ENCODE measurements at regions not wholly inside any gene's neighbourhood (a gene's known extent, or its start where the extent isn't known, plus 50 kb on each side); places are given as distances from the start of the nearest gene placed in this dataset.
"Not testable (repeated sequence)": the region's sequence is repeated elsewhere in the genome, so short reads cannot be mapped to it uniquely, and the experiment has no call there.

DNA sequence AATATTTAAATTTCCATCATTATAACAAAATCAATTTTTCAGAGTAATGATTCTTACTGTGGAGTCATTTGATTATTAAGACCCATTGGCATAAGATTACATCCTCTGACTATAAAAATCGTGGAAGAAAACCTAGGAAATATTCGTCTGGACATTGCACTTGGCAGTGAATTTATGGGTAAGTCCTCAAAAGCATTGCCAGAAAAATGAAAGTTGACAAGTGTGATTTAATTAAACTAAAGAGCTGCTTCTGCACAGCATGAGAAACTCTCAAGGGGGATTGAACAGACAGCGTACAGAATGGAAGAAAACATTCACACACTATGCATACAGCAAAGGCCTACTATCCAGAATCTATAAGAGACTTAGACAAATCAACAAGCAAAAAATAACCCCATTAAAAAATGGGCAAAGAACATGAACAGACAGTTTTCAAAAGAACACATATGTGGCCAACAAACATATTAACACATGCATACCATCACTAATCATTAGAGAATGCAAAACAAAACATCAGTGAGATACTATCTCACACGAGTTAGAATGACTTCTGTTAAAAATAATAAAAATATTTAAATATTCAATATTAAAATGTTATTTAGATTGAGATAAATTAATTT, 111.4 kb downstream of the CCDC74A start:
- DNase-seq (ENCODE audit: low spot score) = not testable (repeated sequence)

DNA sequence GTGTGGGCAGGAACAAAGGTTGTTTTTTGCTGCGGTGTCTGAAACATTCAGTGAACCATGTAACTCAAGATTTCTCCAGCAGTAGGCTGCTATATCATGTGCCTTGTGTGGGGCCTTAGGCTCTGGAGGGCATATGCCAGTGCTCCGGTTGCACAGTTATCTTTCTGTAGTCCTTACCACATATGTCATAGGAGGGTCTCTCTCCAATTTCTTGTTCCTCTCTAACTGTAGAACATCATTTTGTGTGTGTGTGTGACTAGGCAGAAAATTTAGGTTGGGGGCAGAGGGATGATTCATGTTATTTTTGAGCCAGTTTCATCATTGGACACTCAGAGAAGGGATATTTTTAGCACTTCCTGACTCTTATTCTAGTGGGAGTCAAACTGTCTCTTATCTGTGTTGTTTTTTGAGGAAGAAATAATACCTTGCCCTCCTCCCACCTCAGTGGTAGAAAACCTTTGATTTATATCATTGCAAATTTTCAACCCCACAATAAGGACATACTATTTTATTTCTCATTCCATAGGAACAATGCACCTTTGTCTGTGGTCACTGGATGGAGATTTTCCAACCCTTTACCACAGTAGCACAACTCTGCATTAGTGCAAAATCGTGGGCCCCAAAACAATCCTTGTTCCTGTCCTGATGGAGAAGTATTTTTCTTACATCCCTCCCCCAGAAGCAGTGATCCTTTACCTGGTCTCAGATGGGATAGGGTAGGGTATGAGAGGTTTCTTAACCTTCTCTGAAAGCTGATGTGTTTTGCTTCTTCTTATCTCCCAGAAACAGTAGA, 113.9 kb downstream of the CCDC74A start:
- no peak for DNase-seq (ENCODE audit: low spot score)

DNA sequence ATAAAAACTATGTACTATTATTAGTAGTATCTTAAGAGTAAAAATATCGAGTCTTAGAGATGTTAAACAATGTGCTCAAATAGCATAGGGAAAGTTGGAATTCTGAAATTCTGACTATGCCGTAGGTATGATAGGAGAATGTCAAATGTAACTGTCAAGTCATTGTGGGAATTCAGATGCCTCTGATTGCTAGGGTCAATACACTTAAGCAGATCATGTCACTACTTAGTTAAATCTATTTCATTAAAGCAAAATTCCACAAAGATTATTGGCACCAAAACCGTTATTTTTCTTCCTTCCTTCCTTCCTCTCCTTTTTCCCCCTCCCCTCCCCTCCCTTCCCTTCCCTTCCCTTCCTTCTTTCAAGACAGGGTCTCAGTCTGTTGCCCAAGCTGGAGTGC, 115.5 kb downstream of the CCDC74A start:
- DNase-seq (ENCODE audit: low spot score) = not testable (repeated sequence)

DNA sequence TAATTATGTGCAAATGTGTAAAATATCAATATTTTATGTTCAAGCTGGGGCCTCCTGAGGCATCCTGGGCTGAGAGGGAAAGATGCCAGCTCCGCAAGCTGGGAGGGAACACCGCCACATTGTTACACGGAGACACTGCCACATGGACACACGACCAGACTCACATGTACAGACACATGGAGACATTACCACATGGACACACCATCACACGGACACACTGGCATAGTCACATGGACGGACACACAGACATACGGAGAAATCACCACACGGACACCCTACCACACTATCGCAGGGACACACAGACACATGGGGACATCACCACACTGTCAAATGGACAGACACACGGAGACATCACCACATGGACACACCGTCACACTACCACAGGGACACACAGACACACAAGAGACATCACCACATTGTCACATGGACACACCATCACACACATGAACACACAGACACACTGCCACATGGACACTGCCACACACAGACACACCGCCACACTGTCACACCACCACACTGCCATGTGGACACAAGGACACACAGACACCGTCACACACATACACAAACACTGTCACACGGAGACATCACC, 117.6 kb downstream of the CCDC74A start:
- no peak for DNase-seq (ENCODE audit: low spot score)

DNA sequence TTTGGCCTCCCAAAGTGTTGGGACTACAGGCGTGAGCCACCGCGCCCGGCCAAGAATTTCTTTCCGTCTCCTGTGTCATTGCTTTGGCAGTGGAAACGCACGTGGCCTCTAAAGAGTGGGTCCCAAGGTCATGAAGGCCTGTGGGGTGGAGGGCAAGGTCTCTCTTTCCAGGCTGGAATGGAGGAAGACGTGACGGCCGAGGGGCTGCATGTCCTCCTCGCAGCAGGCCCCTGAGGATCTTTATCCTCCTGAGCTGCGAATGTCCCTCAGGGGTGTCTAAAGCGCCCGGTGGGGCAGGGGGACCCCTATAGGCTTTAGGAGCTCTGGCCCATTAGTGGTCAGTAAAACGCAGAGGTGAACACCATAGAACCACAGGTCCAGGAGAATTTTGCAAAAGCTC, 118.5 kb downstream of the CCDC74A start:
- not testable (repeated sequence) for DNase-seq (ENCODE audit: low spot score)

DNA sequence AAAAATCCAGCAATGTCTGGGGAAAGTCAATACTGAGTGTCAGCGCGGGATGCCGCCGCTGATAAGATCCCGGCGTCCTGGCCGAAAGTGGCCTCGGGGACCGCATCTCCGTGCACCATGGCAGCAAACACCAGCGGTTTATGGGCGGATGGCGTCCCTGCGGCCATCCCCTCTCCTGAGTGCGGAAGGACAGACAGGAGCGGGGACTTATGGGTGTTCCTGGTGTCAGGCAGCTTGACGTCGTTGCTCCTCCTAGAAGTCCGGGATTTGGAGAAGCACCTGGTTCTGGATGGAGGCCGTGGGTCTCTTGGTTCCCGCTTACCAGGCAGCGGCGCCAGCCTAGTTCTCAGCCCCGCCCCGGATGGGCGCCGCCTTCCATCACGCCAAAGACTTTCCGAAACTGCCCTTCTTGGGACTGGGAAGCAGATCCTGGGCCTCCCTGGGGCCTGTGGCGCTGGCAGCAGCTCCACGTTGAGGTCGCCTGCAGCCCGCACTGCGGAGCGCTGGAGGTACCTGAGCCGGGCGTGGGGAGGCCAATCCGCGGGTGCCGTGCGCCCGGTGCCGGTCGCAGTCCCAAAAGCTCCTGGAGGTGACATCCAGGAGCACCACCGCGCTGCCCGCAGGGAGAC, 119.1 kb downstream of the CCDC74A start:
- no peak for DNase-seq (ENCODE audit: low spot score)

DNA sequence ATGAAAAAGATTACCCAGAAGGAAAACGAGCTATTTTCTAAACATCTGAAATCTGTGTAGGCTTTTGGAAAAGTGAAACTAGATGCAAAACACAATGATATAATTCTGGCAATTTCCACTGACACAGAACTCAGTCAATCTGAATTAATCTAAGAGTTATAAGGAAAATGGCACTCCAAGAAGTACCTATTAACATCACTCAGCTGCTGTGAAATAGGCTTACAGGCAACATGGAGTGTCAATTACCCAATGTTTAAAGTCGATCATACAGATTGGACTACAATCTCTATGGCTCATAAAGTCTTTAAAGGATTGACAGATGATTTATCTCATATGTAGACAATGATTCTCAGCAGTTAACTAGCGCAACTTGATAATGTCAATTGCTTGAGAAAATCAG, 120.9 kb downstream of the CCDC74A start:
- DNase-seq (ENCODE audit: low spot score) = not testable (repeated sequence)

DNA sequence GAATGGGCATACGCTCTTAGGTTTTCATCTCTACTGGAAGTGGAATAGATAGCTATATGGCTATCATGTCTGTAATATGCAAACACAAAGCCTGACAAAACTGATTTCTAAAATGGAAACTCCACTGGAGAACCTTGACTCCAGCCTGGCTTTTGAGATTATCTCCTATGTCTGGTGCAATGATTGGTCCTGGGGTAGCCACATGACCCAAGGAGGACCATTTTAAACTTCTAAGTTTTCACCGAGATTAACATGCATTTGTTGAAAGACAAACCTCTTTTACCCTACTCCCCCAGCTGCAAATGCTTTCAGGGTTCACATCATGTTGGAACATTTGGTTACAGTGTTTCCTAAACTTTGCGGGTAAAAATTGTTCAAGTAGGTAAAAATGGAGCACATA, 124.6 kb downstream of the CCDC74A start:
- not testable (repeated sequence) for DNase-seq (ENCODE audit: low spot score)

DNA sequence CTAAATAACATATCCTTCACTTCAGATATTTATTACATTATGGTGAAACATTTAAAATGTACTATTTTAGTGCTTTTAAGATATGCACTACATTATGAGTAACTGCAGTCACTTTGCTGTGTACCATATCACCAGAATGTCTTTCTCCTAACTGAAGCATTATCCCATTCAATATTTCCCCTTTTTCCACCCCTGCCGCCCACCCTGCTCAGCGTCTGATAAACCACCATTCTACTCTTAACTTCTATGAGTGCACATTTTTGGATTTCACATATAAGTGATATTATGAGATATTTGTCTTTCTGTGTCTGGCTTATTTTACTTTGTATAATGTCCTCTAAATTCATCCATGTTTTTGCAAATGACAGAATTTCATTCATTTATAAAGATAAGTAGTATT, 126.4 kb downstream of the CCDC74A start:
- DNase-seq (ENCODE audit: low spot score) = not testable (repeated sequence)

DNA sequence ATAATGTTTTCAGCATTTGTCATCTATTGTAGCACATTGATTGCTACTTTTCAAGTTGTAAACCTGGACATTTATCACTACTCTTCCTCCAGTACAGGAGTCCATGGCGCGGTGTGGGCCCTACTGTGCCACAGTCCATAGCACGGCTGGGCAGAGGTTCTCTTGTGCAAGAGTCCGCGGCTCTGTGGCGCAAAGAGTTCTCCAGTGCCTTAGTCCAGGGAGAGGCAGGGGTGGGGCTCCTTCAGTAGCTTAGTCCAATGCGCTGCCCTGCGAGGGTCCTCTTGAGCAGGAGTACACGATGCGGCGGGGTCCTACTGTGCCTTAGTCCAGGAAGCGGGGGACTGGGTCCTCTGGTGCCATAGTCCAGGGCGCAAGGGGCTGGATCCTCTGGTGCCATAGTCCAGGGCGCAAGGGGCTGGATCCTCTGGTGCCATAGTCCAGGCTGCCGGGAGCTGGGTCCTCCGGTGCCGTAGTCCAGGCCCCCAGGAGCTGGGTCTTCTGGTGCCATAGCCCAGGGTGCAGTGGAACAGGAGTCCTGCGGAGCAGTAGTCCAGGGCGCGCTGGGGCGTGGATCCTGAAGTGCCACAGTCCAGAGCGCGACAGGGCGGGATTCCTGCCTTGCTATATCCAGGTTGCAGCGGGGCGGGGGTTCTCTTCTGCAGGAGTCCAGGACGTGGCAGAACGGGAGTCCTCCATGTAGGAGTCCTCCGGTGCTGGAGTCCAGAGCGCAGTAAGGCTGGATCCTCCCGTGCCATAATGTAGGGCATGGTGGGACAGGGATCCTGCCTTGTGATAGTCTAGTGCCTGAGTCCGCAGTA, 129.3 kb downstream of the CCDC74A start:
- no peak for DNase-seq (ENCODE audit: low spot score)

DNA sequence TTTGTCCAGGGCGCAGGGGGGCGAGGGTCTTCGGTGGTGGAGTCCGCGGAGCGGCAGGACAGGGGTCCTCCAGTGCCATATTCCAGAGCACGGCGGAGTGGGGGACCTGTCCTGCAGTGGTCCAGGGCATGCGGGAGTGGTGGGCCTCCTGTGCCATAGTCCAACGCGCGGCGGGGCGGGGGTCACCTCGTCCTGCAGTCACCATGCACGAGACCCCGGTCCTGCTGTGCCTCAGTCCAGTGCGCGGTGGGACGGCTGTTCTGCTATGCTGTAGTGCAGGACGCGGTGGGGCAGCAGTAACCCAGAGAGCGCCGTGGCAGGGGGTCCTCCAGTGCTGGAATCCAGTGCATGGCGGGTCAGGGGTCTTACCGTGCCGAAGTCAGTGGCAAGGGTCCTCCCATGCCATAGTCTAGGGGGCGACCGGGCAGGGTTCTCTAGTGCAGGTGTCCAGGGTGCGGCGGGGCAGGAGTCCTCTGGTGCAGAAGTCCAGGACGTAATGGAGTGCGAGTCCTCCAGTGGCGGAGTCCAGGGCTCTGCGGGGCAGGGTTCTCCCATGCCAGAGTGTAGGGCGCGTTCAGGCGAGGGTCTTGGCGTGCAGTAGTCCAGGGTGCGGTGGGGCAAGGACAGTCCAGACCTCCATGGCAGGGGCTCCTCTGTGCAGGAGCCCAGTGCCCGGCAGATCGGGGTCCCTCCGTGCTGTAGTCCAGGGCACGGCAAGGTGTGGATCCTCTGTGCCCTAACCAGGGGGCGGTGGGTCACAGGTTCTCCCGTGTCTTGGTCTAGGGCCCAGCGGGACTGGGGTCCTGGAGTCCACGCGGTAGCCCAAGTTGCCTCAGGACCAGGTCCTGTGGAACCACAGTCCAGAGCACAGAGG, 130.4 kb downstream of the CCDC74A start:
- no peak for DNase-seq (ENCODE audit: low spot score)

DNA sequence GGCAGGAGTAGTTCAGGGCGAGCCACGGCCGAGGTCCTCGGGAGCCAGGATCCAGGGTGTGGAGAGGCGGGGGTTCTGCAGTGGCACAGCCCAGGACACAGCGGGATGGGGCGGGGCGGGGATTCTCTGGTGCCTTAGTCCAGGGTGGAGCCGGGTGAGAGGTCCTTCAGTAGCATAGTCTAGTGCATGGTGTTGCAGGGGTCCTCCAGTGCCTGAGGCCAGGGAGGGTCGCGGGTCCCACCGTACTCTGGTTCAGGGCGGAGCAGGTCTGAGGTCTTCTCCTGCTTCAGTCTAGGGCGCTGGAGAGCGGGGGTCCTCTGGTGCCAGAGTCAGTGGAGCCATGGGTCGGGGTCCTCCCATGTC, 131.1 kb downstream of the CCDC74A start:
- DNase-seq (ENCODE audit: low spot score) = no peak

DNA sequence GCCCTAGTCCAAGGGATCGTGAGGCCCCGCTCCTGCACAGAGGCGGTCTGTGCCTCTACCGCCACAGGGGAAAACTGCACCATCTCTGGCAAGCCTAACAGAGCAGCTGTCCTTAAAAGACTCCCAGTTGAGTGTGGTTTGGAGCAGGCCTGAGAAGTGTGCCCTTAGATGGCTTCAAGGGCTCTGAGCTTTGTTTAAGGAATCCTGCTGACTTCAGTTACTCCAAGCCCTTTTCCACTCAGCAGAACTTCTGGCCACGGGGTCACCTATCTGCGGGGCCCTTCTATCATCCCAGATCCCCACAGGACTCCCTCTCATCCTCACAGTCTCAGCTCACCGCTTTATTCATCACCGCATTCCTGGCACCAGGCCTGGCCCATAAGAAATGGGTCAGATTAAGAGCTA, 131.5 kb downstream of the CCDC74A start:
- no peak for DNase-seq (ENCODE audit: low spot score)

DNA sequence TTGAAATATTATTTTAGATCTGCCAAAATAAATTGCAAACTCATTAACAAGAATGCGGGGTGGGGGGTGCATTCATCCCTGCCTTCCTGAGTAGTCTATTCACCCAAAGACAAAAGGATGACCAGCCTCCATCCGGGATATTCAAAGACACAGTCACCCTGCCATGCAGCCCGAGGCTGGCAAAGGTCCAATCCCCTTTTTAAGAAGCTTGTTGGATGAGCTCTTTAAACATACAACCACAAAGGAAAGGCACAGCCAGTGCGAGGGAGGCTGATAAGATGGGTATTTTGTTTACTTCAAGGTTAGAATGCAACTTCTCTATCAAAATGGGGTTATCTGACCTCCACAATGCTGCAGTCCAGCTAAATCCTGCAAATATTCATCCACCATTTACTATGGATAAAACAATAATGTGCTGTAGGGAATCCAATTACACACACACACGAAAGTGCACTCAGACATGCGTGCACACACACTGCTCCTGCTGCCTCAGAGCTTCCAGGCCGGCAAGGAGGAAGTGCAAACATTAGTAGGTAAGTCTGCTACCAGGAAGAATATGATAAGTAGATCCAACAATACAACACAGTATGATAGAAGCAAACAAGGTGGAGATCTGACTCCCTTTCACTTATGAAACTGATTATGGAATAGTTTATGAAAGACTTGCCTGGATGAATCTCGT, 133.6 kb downstream of the CCDC74A start:
- not testable (repeated sequence) for DNase-seq (ENCODE audit: low spot score)

DNA sequence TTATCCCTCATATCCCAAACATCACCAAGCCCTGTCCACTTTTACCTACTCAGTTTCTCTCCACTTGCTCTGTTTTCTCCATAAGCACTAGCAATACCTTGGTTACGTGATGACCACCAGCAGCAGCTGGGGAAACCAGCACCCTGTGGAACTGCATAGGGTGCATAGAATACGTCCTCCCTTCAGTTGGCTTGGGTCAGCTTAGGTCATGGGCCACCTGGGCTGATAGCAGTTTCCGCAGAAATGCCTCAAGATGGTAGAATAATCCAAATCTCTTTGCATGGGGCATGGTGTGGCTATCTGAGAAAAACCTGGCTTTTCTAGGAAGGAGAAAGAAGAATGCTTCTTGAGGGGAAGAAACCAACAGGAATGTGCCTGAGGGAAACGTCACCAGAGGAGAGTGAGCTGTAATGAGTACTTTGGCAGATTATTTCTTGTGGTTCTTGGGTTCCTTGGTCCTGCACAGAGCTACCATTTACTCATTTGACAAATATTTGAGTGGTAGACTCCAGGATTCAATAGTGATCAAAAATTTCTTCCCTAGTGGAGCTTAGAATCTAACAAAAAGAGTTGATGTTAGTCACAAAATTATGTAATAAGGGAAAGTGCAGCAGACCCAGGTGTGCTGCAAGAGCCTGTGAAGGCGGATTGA, 134.3 kb downstream of the CCDC74A start:
- DNase-seq (ENCODE audit: low spot score) = not testable (repeated sequence)

DNA sequence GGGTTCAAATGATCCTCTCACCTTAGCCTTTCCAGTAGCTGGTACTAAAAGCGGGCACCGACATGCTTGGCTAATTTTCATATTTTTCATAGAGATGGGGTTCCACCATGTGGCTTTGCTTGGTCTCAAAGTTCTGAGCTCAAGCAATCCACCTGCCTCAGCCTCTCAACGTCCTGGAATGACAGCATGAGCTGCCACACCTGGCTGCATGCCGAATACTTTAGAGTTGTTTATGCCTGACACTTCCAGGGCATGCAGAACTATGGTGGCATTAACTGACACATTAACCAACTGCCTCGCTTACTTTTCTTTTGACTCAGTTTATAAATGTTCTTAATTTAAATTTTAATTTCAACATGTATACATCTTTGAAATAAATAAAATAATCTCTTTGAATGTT, 135.8 kb downstream of the CCDC74A start:
- not testable (repeated sequence) for DNase-seq (ENCODE audit: low spot score)

DNA sequence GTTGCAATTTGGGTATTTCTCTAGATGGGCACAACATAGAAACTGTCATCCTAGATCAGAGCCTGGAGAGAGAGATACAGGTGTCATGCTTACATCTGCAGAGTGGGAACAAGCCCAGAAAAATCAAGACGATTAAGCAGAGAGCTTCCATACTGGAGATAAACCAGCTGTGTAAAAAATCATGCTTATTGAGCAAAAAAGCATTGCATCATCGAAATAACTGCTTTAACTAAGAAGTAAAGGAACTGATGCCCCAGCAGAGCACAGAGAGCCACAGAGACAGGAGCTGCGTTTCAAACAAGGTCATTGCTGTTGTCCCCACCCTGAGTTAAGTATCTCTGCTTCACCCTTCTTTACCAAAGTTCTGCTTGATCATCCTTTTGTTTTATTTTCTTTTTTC, 138.0 kb downstream of the CCDC74A start:
- DNase-seq (ENCODE audit: low spot score) = not testable (repeated sequence)

DNA sequence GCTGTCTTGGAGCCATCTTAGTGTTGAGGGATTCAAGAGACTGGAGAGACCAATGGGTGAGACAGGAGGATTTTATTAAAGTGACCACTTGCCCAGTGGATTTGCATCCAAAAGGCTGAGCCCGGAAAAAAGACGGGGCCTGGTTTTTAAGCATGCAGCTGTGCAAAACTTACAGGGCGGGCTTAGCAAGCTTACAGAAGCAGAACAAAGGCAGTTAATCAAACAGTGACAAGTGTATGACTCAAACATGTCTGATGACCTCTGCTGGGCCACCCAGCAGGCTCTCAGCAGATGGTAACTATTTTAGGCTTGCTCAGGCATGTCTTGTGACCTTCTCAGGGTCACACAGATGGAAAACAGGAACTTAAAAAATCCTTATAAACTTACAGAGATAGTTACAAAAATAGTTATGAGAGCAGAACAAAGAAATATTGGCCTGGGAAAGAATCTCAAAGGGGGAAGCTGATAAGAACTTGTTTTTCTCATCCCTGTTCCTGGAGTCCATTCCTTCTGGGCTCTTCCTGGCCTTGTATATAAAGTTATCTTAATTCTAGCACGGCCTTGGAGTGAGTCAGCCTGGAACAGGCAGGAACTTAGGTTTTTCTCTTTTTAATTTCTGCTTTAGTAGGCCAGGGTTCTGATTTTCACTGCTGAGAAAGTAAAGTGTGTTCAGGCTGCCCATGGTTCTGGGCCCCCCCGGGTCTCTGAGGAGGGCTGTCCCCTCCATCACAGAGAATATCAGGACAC, 141.3 kb downstream of the CCDC74A start:
- DNase-seq (ENCODE audit: low spot score) = not testable (repeated sequence)

All from mucosa of gallbladder (tissue), 1 donor.